ENCODE measurements at regions not wholly inside any gene's neighbourhood (a gene's known extent, or its start where the extent isn't known, plus 50 kb on each side); places are given as distances from the start of the nearest gene placed in this dataset.
A peak's percentile ranks its signal among the peaks of the same experiment; 100 is the strongest.

DNA sequence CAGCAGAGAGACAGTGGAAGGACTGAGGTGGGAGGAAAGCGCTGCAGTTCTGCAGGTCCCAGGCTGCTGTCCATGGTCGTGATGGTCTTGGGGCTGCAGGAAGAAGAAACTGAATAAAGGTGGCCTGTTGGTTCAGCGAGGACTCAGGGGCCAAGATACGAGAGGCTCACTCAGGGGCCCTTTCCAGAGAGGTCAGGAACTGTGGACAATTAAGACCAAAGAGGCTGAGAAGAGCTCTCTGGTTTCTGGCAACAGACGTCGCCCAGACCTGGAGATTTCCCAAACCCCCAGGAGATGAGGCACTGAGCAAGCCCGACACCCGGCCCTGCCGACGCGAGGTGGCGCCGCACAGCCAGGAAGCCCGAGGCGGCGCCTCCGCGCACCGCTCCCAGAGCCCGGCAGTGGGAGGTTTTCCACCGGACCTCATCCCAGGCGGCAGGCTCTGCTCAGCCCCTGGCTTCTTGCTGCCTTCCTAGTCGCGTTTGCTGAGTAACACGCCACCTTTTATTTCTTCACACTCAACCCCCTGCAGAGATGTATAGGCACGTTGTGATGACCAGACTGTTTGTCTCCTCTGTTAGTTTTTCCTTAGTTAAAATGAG lies 56.4 kb upstream of the ARRDC4 start:
- BruUV-seq (replicated peaks), result no TSS peak
- no peak overlapping the region for H3K4ac ChIP-seq (ENCODE audit: low read depth, low read length)
- TF ChIP-seq RAD21 (IDR thresholded peaks at IDR 0.05; ENCODE audit: low read length) (peak; percentile 67), BHLHE40 (IDR thresholded peaks at IDR 0.05; ENCODE audit: low read depth, low read length) (no peak), POLR2A (IDR thresholded peaks at IDR 0.05; ENCODE audit: low read depth, low read length) (no peak), RFX5 (IDR thresholded peaks at IDR 0.05; ENCODE audit: low read depth, low read length) (no peak), SMC3 (IDR thresholded peaks at IDR 0.05; ENCODE audit: low read depth, low read length) (peak; percentile 76), MAZ (IDR thresholded peaks at IDR 0.05; ENCODE audit: borderline replicate concordance, low read depth, low read length) (no peak), FOS (IDR thresholded peaks at IDR 0.05; ENCODE audit: low read depth, low read length) (no peak)
- TF ChIP-seq, protein P1, sequence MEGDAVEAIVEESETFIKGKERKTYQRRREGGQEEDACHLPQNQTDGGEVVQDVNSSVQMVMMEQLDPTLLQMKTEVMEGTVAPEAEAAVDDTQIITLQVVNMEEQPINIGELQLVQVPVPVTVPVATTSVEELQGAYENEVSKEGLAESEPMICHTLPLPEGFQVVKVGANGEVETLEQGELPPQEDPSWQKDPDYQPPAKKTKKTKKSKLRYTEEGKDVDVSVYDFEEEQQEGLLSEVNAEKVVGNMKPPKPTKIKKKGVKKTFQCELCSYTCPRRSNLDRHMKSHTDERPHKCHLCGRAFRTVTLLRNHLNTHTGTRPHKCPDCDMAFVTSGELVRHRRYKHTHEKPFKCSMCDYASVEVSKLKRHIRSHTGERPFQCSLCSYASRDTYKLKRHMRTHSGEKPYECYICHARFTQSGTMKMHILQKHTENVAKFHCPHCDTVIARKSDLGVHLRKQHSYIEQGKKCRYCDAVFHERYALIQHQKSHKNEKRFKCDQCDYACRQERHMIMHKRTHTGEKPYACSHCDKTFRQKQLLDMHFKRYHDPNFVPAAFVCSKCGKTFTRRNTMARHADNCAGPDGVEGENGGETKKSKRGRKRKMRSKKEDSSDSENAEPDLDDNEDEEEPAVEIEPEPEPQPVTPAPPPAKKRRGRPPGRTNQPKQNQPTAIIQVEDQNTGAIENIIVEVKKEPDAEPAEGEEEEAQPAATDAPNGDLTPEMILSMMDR (conservative IDR thresholded peaks at IDR 0.05; ENCODE audit: low read depth, low read length), result peak; percentile 66
- TF ChIP-seq, protein P2, sequence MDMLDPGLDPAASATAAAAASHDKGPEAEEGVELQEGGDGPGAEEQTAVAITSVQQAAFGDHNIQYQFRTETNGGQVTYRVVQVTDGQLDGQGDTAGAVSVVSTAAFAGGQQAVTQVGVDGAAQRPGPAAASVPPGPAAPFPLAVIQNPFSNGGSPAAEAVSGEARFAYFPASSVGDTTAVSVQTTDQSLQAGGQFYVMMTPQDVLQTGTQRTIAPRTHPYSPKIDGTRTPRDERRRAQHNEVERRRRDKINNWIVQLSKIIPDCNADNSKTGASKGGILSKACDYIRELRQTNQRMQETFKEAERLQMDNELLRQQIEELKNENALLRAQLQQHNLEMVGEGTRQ (IDR thresholded peaks at IDR 0.05; ENCODE audit: low read depth, low read length), result no peak
- peak; percentile 44 for DNase-seq
- H3K27ac ChIP-seq (ENCODE audit: insufficient read depth, low read length), result no peak overlapping the region
- H3K23ac ChIP-seq (ENCODE audit: low read depth, low read length), result no peak overlapping the region
- no peak overlapping the region for H3K14ac ChIP-seq (replicated peaks; ENCODE audit: low read depth, low read length)
- POLR2A ChIA-PET (ENCODE audit: unreplicated experiment), result no interaction called here
- intact Hi-C loops (cut with micrococcal nuclease) (loop anchor here (1.0 kb wide), 2 partner anchors 181 to 391 kb away; no protein-coding TSS in a partner anchor), in situ Hi-C loops (cut with MboI; ENCODE audit: low sequenced_read_pairs) (loop anchor here (10.0 kb wide), 1 partner anchor 521 kb away; no protein-coding TSS in a partner anchor), dilution Hi-C loops (cut with HindIII; ENCODE audit: low sequenced_read_pairs, unreplicated experiment) (no loop called here)
- no peaks in the 10 kb centered on the region for H3K27me3 ChIP-seq (ENCODE audit: control insufficient read depth, insufficient read depth, low read length)
- H3K4me3 ChIP-seq (ENCODE audit: insufficient read depth, low read depth, low read length), result no peak overlapping the region
- H3K56ac ChIP-seq (ENCODE audit: extremely low read depth, insufficient read depth, low read length), result no peak overlapping the region
- no peak overlapping the region for H4K91ac ChIP-seq (ENCODE audit: insufficient read depth, low read depth, low read length)
- no peak overlapping the region for H2BK5ac ChIP-seq (ENCODE audit: low read depth, low read length, poor library complexity, severe bottlenecking)
- H2BK120ac ChIP-seq (ENCODE audit: low read depth, low read length), result no peak overlapping the region
- H3K9ac ChIP-seq (ENCODE audit: low read depth, low read length), result no peak overlapping the region
- no peak overlapping the region for H2BK20ac ChIP-seq (ENCODE audit: low read depth, low read length)
- H4K20me1 ChIP-seq (ENCODE audit: insufficient read depth, low read length), result no peaks in the 10 kb centered on the region
- no peaks in the 10 kb centered on the region for H3K9me1 ChIP-seq (ENCODE audit: insufficient read depth, low read length)
- no peak overlapping the region for H4K5ac ChIP-seq (ENCODE audit: low read depth, low read length)
- 6% methylated on average over 7 of the region's 26 CpGs; no CpG with 5 or more reads in 1 of the 2 experiments for WGBS, 2 experiments (ENCODE audit: extremely low coverage in 2 of 2, insufficient read length in 1 of 2)
- no peak overlapping the region for H3K18ac ChIP-seq (ENCODE audit: low read depth, low read length)
- H3K4me2 ChIP-seq (ENCODE audit: low read depth, low read length), result 0 out of 2 replicates have a peak overlapping the region, but pooled peaks have one; percentile 29
- H3K9me3 ChIP-seq (ENCODE audit: control insufficient read depth, insufficient read depth, low read length), result no peaks in the 10 kb centered on the region
- H2AK9ac ChIP-seq (replicated peaks; ENCODE audit: low read depth, low read length, poor library complexity), result no peak overlapping the region
- no peaks in the 10 kb centered on the region for H3K79me1 ChIP-seq (ENCODE audit: low read depth in 1 of 2, low read length in 2 of 2)
- H4K8ac ChIP-seq (ENCODE audit: low read depth in 2 of 2, low read length in 2 of 2), result no peak overlapping the region
- peak; percentile 99 for ATAC-seq (ENCODE audit: low read depth)
- H3K4me1 ChIP-seq (ENCODE audit: control insufficient read depth, insufficient read depth, low read length), result no peaks in the 10 kb centered on the region
- CTCF ChIA-PET, result interaction anchor here (0.5 kb wide), 1 partner anchor 518 kb away, joined by 3 read pairs; no protein-coding TSS in a partner anchor
- no peak overlapping the region for H2BK15ac ChIP-seq (ENCODE audit: low read depth, low read length)
- H2AK5ac ChIP-seq (ENCODE audit: low read depth, low read length), result no peak overlapping the region
- no peaks in the 10 kb centered on the region for H3K36me3 ChIP-seq (ENCODE audit: control insufficient read depth, insufficient read depth, low read length)
- no peak overlapping the region for H2AFZ ChIP-seq (replicated peaks; ENCODE audit: low read length, poor library complexity)

Measured in IMR-90 (cell line).